ENCODE measurements at regions not wholly inside any gene's neighbourhood (a gene's known extent, or its start where the extent isn't known, plus 50 kb on each side); places are given as distances from the start of the nearest gene placed in this dataset.
"Not testable (repeated sequence)": the region's sequence is repeated elsewhere in the genome, so short reads cannot be mapped to it uniquely, and the experiment has no call there.

GRCh38 chr1:149260736-149261340, 157.5 kb upstream of the NBPF9 start:
- H3K4me3 ChIP-seq (ENCODE audit: low read depth in 1 of 2, low read length in 2 of 2); H3K27ac ChIP-seq (ENCODE audit: low read depth, low read length); H3K4me1 ChIP-seq (ENCODE audit: insufficient read depth, low read length); H3K36me3 ChIP-seq (ENCODE audit: insufficient read depth, low read length); H3K9me3 ChIP-seq (ENCODE audit: low read length); H3K9ac ChIP-seq (ENCODE audit: low read length); H3K27me3 ChIP-seq (ENCODE audit: control insufficient read depth in 1 of 2, insufficient read depth in 2 of 2, low read length in 2 of 2): not testable (repeated sequence)

DNA sequence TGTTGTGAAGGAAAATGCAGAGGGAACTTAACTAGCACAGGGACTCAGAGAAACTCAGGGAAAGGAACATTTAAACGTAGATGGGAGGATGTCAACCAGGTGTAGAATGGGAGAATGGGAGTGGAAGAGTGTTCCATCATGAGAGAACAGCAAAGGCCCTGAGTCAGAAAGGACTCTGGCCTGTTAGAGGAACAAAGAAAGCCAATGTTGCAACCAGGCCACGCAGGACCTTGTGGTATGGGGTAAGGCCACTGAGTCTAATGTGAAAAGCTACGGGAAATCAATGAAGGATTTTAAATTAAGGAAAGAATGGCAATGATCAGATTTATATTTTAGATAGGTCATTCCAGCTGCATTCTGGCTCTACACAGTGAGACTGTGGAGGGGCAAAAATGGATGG, 163.9 kb upstream of the NBPF9 start:
- H3K9me3 ChIP-seq (ENCODE audit: low read length); H3K36me3 ChIP-seq (ENCODE audit: insufficient read depth, low read length); H3K27ac ChIP-seq (ENCODE audit: low read depth, low read length); H3K9ac ChIP-seq (ENCODE audit: low read length); H3K27me3 ChIP-seq (ENCODE audit: control insufficient read depth in 1 of 2, insufficient read depth in 2 of 2, low read length in 2 of 2); H3K4me1 ChIP-seq (ENCODE audit: insufficient read depth, low read length); H3K4me3 ChIP-seq (ENCODE audit: low read depth in 1 of 2, low read length in 2 of 2): not testable (repeated sequence)

GRCh38 chr1:149269001-149269702, 165.8 kb upstream of the NBPF9 start:
- not testable (repeated sequence) for H3K27me3 ChIP-seq (ENCODE audit: control insufficient read depth in 1 of 2, insufficient read depth in 2 of 2, low read length in 2 of 2); H3K9me3 ChIP-seq (ENCODE audit: low read length); H3K4me3 ChIP-seq (ENCODE audit: low read depth in 1 of 2, low read length in 2 of 2); H3K9ac ChIP-seq (ENCODE audit: low read length); H3K36me3 ChIP-seq (ENCODE audit: insufficient read depth, low read length); H3K4me1 ChIP-seq (ENCODE audit: insufficient read depth, low read length); H3K27ac ChIP-seq (ENCODE audit: low read depth, low read length)

GRCh38 chr1:149269833-149270232, 166.5 kb upstream of the NBPF9 start:
- H3K36me3 ChIP-seq (ENCODE audit: insufficient read depth, low read length): not testable (repeated sequence)

GRCh38 chr1:149274493-149274892, 171.1 kb upstream of the NBPF9 start:
- H3K4me1 ChIP-seq (ENCODE audit: insufficient read depth, low read length); H3K27me3 ChIP-seq (ENCODE audit: control insufficient read depth in 1 of 2, insufficient read depth in 2 of 2, low read length in 2 of 2); H3K36me3 ChIP-seq (ENCODE audit: insufficient read depth, low read length); H3K27ac ChIP-seq (ENCODE audit: low read depth, low read length); H3K9me3 ChIP-seq (ENCODE audit: low read length); H3K9ac ChIP-seq (ENCODE audit: low read length); H3K4me3 ChIP-seq (ENCODE audit: low read depth in 1 of 2, low read length in 2 of 2): not testable (repeated sequence)

More at GRCh38 chr1:149269833-149270232, 166.5 kb upstream of the NBPF9 start:
- H3K27ac ChIP-seq (ENCODE audit: low read depth, low read length); H3K9me3 ChIP-seq (ENCODE audit: low read length); H3K4me3 ChIP-seq (ENCODE audit: low read depth in 1 of 2, low read length in 2 of 2); H3K4me1 ChIP-seq (ENCODE audit: insufficient read depth, low read length); H3K9ac ChIP-seq (ENCODE audit: low read length); H3K27me3 ChIP-seq (ENCODE audit: control insufficient read depth in 1 of 2, insufficient read depth in 2 of 2, low read length in 2 of 2): not testable (repeated sequence)

- H3K9ac ChIP-seq (ENCODE audit: low read length); H3K4me1 ChIP-seq (ENCODE audit: insufficient read depth, low read length); H3K9me3 ChIP-seq (ENCODE audit: low read length); H3K4me3 ChIP-seq (ENCODE audit: low read depth in 1 of 2, low read length in 2 of 2); H3K36me3 ChIP-seq (ENCODE audit: insufficient read depth, low read length); H3K27ac ChIP-seq (ENCODE audit: low read depth, low read length); H3K27me3 ChIP-seq (ENCODE audit: control insufficient read depth in 1 of 2, insufficient read depth in 2 of 2, low read length in 2 of 2): not testable (repeated sequence)
Measured at GRCh38 chr1:149275802-149276201, 172.5 kb upstream of the NBPF9 start.

- H3K4me1 ChIP-seq (ENCODE audit: insufficient read depth, low read length); H3K27ac ChIP-seq (ENCODE audit: low read depth, low read length); H3K9ac ChIP-seq (ENCODE audit: low read length); H3K4me3 ChIP-seq (ENCODE audit: low read depth in 1 of 2, low read length in 2 of 2); H3K27me3 ChIP-seq (ENCODE audit: control insufficient read depth in 1 of 2, insufficient read depth in 2 of 2, low read length in 2 of 2); H3K9me3 ChIP-seq (ENCODE audit: low read length); H3K36me3 ChIP-seq (ENCODE audit: insufficient read depth, low read length): not testable (repeated sequence)
Measured at GRCh38 chr1:149276496-149276895, 173.1 kb upstream of the NBPF9 start.

DNA sequence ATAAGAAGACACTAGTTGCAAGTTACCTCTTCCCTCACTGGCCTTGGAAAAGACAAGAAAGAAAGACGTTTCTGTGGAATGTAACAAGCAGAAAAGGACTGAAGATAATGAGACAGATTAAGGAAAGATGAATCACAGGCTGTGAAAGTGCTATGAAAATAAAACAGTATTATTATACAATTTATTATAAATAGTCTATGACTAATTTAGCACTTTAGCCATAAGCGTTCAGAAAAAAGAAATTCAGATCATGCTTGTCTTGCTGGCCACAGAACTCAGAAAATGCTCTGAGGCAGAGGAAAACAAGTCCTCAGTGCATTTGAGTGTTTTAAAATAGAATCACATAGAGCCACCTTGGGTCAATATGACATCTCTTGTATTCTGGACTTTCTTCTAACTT, 174.8 kb upstream of the NBPF9 start:
- not testable (repeated sequence) for H3K36me3 ChIP-seq (ENCODE audit: insufficient read depth, low read length); H3K4me3 ChIP-seq (ENCODE audit: low read depth in 1 of 2, low read length in 2 of 2); H3K9ac ChIP-seq (ENCODE audit: low read length); H3K27me3 ChIP-seq (ENCODE audit: control insufficient read depth in 1 of 2, insufficient read depth in 2 of 2, low read length in 2 of 2); H3K4me1 ChIP-seq (ENCODE audit: insufficient read depth, low read length); H3K9me3 ChIP-seq (ENCODE audit: low read length); H3K27ac ChIP-seq (ENCODE audit: low read depth, low read length)

DNA sequence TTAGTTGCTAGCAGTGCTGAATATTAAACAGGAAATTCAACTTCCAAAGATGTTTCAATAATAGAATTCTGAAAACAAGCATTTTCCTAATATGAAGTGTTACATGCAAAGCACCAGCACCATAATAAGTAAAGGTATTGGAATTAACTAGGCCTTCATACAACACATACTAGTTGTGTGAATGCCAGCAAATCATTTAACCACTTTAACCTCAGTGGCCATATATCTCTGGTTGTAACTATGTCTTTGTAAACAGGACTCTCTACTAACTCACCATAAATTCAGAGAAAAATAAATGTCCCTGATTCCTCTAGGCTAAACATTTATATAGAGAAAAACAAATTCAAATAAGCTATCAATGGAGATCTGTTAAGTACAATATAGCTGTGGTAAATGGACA, 175.7 kb upstream of the NBPF9 start:
- H3K36me3 ChIP-seq (ENCODE audit: insufficient read depth, low read length); H3K9ac ChIP-seq (ENCODE audit: low read length); H3K27me3 ChIP-seq (ENCODE audit: control insufficient read depth in 1 of 2, insufficient read depth in 2 of 2, low read length in 2 of 2); H3K4me1 ChIP-seq (ENCODE audit: insufficient read depth, low read length); H3K27ac ChIP-seq (ENCODE audit: low read depth, low read length); H3K9me3 ChIP-seq (ENCODE audit: low read length); H3K4me3 ChIP-seq (ENCODE audit: low read depth in 1 of 2, low read length in 2 of 2): not testable (repeated sequence)

- H3K36me3 ChIP-seq (ENCODE audit: insufficient read depth, low read length): not testable (repeated sequence)
Measured at GRCh38 chr1:149279512-149279911, 176.2 kb upstream of the NBPF9 start.

GRCh38 chr1:149284773-149285172, 181.4 kb upstream of the NBPF9 start:
- H3K27ac ChIP-seq (ENCODE audit: low read depth, low read length); H3K4me1 ChIP-seq (ENCODE audit: insufficient read depth, low read length); H3K9ac ChIP-seq (ENCODE audit: low read length); H3K36me3 ChIP-seq (ENCODE audit: insufficient read depth, low read length); H3K9me3 ChIP-seq (ENCODE audit: low read length); H3K4me3 ChIP-seq (ENCODE audit: low read depth in 1 of 2, low read length in 2 of 2); H3K27me3 ChIP-seq (ENCODE audit: control insufficient read depth in 1 of 2, insufficient read depth in 2 of 2, low read length in 2 of 2): not testable (repeated sequence)

More at GRCh38 chr1:149279512-149279911, 176.2 kb upstream of the NBPF9 start:
- H3K9me3 ChIP-seq (ENCODE audit: low read length); H3K27ac ChIP-seq (ENCODE audit: low read depth, low read length); H3K4me1 ChIP-seq (ENCODE audit: insufficient read depth, low read length); H3K9ac ChIP-seq (ENCODE audit: low read length); H3K27me3 ChIP-seq (ENCODE audit: control insufficient read depth in 1 of 2, insufficient read depth in 2 of 2, low read length in 2 of 2); H3K4me3 ChIP-seq (ENCODE audit: low read depth in 1 of 2, low read length in 2 of 2): not testable (repeated sequence)

- not testable (repeated sequence) for H3K36me3 ChIP-seq (ENCODE audit: insufficient read depth, low read length); H3K4me3 ChIP-seq (ENCODE audit: low read depth in 1 of 2, low read length in 2 of 2); H3K9me3 ChIP-seq (ENCODE audit: low read length); H3K27me3 ChIP-seq (ENCODE audit: control insufficient read depth in 1 of 2, insufficient read depth in 2 of 2, low read length in 2 of 2); H3K4me1 ChIP-seq (ENCODE audit: insufficient read depth, low read length); H3K9ac ChIP-seq (ENCODE audit: low read length); H3K27ac ChIP-seq (ENCODE audit: low read depth, low read length)
Measured at GRCh38 chr1:149285205-149285604, 181.9 kb upstream of the NBPF9 start.
